AG08395 (cell line): ENCODE measurements at regions not wholly inside any gene's neighbourhood (a gene's known extent, or its start where the extent isn't known, plus 50 kb on each side); places are given as distances from the start of the nearest gene placed in this dataset.

Experiments used
- DNase-seq: peaks from one replicate; pipeline ENCODE4 v3.0.0; 2012; ENCODE audit warnings: mixed read lengths, low spot score

GRCh38 chr5:72619677-72620076 lies 112.5 kb upstream of the ZNF366 start:
- DNase-seq: no peak

- DNase-seq: no peak
These were observed 112.0 kb upstream of the ZNF366 start for GRCh38 chr5:72619251-72619650.

GRCh38 chr5:72618708-72619107 lies 111.5 kb upstream of the ZNF366 start:
- no peak for DNase-seq

GRCh38 chr5:72615061-72615460 lies 107.9 kb upstream of the ZNF366 start:
- DNase-seq: no peak

GRCh38 chr5:72613515-72613914 lies 106.3 kb upstream of the ZNF366 start:
- DNase-seq: no peak

GRCh38 chr5:72612810-72613209 lies 105.6 kb upstream of the ZNF366 start:
- DNase-seq: no peak

- peak; percentile 81 for DNase-seq
These were observed 104.0 kb upstream of the ZNF366 start for GRCh38 chr5:72611118-72611730.

GRCh38 chr5:72608926-72609325 lies 101.7 kb upstream of the ZNF366 start:
- DNase-seq: no peak

GRCh38 chr5:72608297-72608696 lies 101.1 kb upstream of the ZNF366 start:
- DNase-seq: peak; percentile 28

GRCh38 chr5:72607381-72607780 lies 100.2 kb upstream of the ZNF366 start:
- DNase-seq: no peak

GRCh38 chr5:72606525-72606924 lies 99.3 kb upstream of the ZNF366 start:
- DNase-seq: no peak

- DNase-seq: no peak
These were observed 98.4 kb upstream of the ZNF366 start for GRCh38 chr5:72605632-72606031.

GRCh38 chr5:72604798-72605154 lies 97.6 kb upstream of the ZNF366 start:
- DNase-seq: no peak

GRCh38 chr5:72604111-72604797 lies 97.0 kb upstream of the ZNF366 start:
- DNase-seq: no peak

- DNase-seq: no peak
These were observed 95.8 kb upstream of the ZNF366 start for GRCh38 chr5:72602696-72603685.

- no peak for DNase-seq
These were observed 94.7 kb upstream of the ZNF366 start for GRCh38 chr5:72601861-72602260.

- DNase-seq: peak; percentile 94
These were observed 93.3 kb upstream of the ZNF366 start for GRCh38 chr5:72600391-72600981.

GRCh38 chr5:72599519-72600370 lies 92.5 kb upstream of the ZNF366 start:
- peak; percentile 43 for DNase-seq

- DNase-seq: no peak
These were observed 91.8 kb upstream of the ZNF366 start for GRCh38 chr5:72599065-72599433.

- DNase-seq: no peak
These were observed 91.3 kb upstream of the ZNF366 start for GRCh38 chr5:72598401-72599064.

GRCh38 chr5:72597456-72597948 lies 90.3 kb upstream of the ZNF366 start:
- DNase-seq: peak; percentile 86
